Jurkat, Clone E6-1 (cell line): ENCODE measurements at regions not wholly inside any gene's neighbourhood (a gene's known extent, or its start where the extent isn't known, plus 50 kb on each side); places are given as distances from the start of the nearest gene placed in this dataset.

ENCODE experiments used
- DNase-seq: peaks from one replicate; pipeline ENCODE4 v3.0.0-alpha.2; 2011; ENCODE audit warnings: low read depth, low spot score
- H3K4me3 ChIP-seq: 2 replicates; pipeline ENCODE4 v1.5.1; 2011; ENCODE audit warnings: mild to moderate bottlenecking, low read length, control low read depth, moderate library complexity

DNA sequence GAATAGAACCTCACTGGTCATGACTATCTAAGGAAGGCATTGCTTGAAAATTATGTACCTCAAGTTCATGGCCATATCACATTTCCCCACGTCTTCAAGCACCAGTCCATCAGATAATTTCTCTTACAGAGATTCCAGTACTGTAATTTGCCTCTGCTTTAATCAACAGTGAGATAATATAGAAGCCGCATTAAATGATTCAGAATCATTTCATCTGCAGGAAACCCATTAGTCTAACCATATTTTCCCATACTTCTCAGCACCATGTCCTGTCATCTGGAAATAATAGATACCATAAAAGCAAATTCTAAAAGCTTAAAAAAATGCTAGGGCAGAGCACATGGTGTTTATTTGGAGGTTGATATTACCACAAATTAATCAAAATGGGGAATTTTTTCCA is 310.3 kb upstream of the SLIT2 start:
- no peak for DNase-seq
- no peak overlapping the region for H3K4me3 ChIP-seq

DNA sequence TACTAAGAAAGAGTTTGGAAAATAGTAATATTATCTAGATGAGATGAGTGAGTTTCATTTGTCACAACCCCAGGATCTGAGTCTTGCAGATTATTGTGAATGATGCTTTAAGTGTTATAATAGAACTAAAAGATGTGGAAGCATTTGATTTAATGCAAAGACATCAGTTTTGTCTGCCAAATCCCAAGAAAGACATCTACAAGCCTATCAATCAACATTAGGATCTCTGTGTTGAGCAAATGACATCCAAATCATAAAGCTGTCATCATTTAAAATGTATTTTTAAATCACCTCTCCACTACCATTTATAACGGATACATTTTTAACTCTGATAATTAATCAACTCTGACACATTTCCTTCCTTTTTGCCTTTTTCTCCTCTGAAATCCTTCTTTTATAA is 310.8 kb upstream of the SLIT2 start:
- no peak overlapping the region for H3K4me3 ChIP-seq
- no peak for DNase-seq

DNA sequence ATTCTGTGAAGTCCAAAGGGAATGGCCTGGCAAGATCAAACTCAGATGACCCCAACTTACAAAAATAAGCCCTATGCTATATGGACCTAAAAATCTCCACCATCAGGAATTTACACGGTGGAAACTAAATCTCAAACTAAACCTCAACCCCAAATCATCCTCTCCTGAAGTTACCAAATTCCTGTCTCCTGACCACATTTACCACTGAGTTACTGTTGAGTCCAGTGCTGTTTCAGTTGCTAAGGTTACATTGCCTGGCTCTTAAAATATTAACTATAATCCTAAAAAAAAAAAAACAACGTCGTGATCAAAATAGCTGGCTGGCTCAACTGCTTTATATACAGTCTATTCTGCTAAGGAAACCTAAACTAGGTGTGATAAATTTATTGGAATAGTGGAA is 315.2 kb upstream of the SLIT2 start:
- H3K4me3 ChIP-seq: no peak overlapping the region
- DNase-seq: no peak

DNA sequence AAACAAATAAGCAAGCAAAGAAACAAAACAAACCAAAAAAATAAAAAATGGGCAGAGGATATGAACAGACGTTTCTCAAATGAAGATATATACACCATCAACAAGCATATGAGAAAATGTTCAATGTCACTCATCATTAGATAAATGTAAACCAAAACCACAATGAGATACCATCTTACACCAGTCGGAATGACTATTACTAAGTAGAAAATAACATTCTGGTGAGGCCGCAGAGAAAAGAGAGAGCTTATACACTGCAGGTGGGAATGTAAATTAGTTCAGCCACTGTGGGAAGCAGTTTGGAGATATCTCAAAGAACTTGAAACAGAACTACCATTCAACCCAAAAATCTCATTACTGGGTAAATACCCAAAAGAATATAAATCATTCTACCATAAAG is 321.0 kb upstream of the SLIT2 start:
- peak; percentile 51 for DNase-seq
- H3K4me3 ChIP-seq: no peak overlapping the region

DNA sequence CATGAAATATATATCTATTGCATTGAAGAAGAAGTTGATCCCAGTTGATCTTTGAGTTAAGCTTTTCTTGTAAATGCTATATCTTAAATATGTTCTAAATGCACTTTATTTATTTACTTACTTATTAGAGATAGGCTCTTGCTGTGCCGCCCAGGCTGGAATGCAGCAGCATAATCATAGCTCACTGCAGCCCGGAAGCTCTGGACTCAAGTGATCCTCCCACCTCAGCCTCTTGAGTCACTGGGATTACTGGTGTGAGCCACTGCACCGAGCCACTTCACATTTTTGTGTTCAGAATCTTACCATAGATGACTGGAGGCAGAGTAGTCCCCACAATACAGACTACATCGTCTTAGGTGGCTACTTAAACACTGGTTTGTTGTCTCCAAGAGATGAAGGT is 324.3 kb upstream of the SLIT2 start:
- no peak overlapping the region for H3K4me3 ChIP-seq
- DNase-seq: no peak

DNA sequence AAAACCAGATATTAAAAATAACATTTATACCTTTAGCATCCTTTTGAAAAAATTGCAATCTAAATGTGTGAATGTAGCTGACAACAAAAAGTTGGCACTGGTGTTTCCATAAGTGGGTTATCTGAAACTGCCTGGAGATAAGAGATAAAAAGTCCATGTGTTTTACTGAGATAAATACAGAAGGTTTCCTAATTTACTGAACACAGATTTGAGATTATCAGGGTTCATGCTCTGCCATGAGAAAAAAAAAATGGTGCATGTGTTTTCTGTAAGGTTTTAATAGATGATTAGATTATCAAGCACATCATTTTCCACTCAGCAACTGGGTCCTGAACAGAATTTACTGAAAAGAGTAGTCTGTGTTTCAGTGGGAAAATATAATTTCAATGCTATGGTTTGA is 326.2 kb upstream of the SLIT2 start:
- no peak overlapping the region for H3K4me3 ChIP-seq
- no peak for DNase-seq

DNA sequence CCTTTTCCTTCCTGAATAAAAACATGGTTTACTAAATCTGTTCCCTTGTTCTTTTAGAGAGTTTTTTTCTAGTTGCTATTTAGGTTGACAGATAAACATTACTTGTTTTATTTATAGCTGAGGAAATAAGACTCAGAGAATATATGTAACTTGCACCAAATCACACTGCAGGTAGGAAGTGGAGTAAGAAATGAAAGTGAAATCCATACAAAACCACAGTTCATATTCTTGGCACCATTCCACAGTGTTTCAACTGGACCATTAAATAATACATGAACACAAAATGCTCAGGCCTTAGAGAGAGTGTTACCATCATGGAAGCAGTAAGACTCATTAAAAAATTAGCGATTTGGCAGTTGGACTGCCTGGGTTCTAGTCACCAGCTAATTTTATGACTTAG is 326.9 kb upstream of the SLIT2 start:
- DNase-seq: no peak
- no peak overlapping the region for H3K4me3 ChIP-seq

DNA sequence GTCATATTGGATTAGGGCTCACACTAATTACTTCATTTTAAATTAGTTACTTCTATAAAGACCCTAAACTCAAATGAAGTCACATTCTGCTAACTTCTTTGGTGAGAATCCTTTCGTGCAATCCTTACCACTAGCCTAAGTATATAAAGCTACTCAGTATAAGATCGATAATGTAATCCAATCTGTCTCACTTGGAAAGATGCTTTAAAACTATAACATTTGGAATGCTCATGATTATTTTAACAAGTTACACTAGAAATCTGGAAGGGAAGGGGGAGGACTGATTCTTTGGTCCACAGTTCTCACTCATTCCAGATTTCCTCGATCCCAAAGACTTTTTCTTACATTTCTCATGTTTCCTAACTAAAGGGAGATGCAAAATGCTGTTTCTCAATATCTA is 336.4 kb upstream of the SLIT2 start:
- DNase-seq: no peak
- H3K4me3 ChIP-seq: no peak overlapping the region

DNA sequence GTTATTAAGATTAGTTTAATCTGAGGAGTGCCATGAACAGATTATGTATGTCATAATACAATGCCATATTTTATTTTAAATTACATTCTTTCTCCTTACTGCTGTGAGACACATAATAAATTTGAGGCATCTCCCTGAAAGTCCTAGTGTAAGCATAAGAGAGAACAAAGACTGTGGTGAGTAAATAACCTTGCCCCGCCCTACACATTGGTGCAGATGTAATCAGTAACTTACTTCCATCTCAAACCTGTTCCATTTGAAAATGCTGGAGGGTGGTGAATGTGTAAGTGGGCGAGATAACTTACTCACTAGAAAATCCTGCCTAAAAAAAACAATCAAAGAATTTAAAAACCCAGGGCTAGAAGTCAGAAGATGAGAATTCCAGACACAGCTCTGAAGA is 338.1 kb upstream of the SLIT2 start:
- H3K4me3 ChIP-seq: no peak overlapping the region
- DNase-seq: no peak

DNA sequence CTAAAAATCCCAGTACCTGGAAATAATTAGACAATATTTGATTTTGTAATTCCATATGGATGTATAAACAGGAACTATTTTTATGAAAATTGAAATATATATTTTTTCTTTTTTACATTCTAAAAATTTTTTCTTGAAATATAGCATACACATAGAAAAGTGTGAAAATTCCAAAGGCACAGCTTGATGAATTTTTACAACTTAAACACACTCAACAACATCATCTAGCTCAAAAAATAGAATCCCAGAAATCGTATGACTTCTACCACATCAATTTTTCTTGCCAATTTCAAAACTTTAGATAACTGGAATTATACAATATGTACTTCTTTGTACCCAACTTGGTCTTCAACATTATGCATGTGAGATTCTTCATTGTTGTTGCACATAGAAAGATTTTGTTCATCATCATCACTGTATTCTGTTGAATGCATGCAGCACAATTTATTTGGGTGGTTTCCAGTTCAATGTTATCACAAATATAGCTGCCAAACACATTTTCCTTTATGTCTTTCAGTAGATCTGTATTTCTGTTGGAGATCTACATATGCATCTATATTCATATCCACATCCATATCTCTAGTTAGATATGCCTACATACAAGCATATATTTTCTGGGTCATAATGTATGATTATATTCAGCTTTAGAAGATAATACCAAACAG is 340.7 kb upstream of the SLIT2 start:
- no peak overlapping the region for H3K4me3 ChIP-seq
- DNase-seq: no peak

DNA sequence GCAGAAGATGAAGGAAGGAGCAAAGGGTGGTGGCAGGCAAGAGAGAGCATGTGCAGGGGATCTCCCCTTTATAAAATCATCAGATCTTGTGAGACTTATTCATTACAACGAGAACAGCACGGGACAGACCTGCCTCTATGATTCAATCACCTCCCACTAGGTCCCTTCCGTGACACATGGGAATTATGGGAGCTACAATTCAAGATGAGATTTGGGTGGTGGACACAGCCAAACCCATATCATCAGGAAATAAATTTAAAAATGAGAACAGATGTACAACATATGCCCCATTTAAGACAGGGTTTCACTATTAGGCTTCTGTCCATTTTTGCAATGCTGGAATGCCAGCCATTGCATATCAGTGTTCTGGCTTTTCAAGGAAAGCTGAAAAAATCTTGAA is 346.7 kb upstream of the SLIT2 start:
- H3K4me3 ChIP-seq: no peak overlapping the region
- no peak for DNase-seq

DNA sequence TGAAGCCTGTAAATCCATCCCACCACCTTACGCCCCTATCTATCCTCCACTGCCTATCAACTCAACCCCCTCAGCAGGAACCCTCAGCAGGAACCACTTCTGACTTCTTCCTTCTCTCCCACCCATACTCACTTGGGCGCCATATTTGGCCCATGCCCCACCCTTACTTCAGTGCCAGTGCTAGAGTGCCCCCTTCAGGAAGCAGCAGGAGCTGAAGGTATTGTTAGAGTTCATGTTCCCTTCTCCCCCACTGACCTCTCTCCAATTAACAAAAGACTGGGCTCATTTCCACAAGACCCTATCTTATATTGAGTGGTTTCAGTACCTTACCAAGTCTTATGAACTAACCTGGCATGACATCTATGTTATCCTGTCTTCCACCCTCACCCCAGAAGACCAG is 363.1 kb upstream of the SLIT2 start:
- DNase-seq: peak; percentile 4
- H3K4me3 ChIP-seq: no peak overlapping the region

DNA sequence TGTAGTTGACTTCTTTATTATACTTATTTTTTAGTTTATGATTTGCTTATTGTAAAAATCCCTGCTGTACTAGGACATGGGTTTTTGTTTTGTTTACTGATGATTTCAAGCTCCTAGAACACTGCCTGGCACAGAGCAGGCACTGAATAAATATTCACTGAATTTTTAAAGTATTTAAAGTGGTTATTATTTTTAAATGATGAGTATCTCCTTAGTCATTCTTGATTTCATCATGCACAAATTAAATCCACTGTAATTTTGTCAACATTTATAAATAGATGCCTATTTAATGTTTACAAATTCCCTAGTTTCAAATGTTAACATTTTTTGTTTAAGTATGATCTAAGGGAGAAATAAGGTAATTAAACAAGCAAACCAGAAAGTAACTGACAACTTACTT is 367.9 kb upstream of the SLIT2 start:
- no peak overlapping the region for H3K4me3 ChIP-seq
- DNase-seq: no peak

DNA sequence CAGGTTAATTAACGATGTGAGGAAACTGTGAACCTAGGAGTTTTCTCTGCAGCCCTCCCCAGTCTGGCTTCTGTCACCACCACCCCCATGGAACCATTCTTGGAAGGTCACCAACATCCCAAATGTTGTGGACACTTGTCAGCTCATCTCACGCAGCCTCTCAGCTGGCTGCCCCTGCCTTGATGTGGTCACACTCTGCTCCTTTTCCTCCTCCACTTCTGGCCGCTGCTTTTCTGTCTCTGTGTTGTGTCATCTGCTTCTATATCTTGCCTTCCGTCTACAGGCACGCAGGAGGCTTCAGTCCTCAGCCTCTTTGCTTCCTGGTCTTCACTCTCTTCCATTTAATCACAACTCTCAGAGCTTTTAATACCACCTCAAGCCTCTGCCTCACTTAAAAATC is 371.5 kb upstream of the SLIT2 start:
- no peak overlapping the region for H3K4me3 ChIP-seq
- no peak for DNase-seq

DNA sequence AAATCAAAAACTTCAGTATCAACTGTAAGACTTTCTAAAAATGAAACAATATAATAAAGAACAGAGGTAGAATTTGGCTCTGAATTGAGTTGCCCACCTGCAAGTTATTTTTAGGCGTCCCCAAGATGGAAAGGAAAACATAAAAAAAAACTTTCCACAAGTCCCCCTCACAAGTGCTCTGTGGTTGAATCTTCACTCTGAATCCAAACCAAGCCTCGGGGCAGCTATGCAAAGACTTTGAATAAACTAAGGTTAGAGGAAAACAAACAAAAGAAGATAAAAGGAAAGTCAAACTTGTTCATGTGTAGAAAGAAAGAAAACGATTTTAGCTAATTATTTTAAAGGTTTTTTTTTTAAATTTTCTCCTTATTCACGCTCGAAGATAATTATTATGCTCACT is 372.4 kb upstream of the SLIT2 start:
- DNase-seq: peak; percentile 23
- no peak overlapping the region for H3K4me3 ChIP-seq

DNA sequence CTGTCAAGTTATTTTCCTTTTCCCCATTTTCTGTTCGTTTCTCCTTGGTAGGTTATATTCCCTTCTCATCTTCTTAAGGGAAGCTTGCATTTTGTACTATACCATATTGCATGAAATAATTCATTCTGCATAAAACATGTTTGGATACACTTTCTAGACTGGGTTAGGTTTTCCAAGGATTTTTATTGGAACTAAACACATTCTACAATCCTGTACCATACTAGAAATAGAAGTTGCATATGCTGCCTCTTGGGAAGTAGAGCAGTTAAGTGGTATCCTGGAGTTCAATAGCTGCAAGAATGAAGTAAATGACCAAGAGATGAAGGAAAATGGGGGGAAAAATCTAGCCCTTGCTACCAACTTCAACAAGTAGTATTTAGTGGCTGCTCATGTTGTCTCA is 393.7 kb upstream of the SLIT2 start:
- no peak overlapping the region for H3K4me3 ChIP-seq
- DNase-seq: no peak

DNA sequence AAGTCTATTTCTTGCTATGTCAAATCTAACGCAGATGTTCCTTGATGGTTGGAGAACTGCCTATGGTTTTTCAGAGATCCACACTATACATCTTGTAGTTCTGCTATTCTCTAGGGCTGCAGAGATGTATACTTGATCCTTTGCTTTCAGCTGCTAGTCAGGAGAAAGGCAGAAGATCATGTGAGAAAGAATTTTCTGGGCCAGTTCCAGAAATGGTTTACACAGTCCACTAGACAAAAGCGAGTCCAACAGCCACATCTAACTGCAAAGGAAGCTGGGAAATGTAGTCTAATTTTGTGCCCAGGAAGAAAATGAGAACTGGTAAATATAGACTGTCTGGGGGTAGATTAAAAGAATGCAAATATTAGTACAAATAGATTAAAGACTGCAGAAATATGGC is 394.3 kb upstream of the SLIT2 start:
- DNase-seq: no peak

DNA sequence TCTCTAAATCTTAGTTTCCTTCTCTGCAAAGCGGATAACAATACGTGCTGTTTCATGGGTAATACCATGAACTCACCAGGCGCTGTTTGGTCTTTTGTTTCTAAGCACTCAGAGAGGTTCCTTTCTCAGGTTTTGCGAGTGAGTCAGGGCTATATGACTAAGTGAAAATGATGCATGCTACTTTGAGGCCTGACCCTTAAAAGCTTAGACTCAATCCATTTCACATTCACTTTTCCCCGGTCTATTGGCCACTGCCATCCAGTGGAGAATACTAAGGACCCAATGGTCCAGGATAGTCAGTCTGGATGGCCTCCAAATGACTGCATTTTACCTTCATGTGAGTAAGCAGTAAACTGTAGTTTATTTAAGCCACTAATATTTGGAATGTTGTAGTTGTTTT is 400.8 kb upstream of the SLIT2 start:
- no peak overlapping the region for H3K4me3 ChIP-seq
- DNase-seq: no peak

More for the DNA sequence above, 394.3 kb upstream of the SLIT2 start:
- no peak overlapping the region for H3K4me3 ChIP-seq

DNA sequence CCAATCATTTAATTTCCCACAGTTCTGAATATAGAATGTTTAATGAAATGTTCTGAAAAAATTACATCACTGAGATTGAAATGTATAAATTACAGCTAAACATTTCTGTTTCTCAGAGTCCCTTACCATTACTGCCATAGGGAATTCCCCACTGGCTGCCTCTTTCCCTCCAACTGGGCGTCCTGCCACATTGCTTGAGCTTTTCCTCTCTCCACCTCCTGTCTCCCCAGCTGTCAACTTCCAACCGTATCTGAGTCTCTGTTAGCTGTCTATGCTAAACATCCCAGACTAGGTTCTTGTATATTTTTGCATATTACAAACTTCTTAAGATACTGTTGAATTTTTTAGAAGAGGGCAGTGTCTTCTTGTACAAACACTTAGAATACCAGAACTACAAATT is 407.3 kb upstream of the SLIT2 start:
- no peak for DNase-seq
- no peak overlapping the region for H3K4me3 ChIP-seq

DNA sequence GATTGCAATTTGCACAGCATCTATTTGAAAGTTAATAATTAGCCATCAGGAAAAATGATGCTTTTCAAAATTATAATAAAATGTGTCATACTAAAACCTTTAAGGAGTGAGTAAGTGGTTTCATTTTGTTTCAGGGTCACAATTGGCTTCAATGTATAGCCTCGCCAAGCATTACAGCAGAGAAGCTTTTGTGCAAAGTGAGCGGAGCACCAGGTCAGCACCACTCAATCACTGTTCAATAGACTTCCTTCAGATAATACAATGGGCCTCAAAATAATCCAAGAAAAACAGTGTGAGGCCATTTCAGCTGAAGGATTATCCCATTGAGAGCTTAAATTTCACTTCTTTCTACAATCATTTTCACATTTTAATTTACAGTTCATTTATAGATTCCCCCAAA is 409.2 kb upstream of the SLIT2 start:
- H3K4me3 ChIP-seq: no peak overlapping the region
- no peak for DNase-seq

DNA sequence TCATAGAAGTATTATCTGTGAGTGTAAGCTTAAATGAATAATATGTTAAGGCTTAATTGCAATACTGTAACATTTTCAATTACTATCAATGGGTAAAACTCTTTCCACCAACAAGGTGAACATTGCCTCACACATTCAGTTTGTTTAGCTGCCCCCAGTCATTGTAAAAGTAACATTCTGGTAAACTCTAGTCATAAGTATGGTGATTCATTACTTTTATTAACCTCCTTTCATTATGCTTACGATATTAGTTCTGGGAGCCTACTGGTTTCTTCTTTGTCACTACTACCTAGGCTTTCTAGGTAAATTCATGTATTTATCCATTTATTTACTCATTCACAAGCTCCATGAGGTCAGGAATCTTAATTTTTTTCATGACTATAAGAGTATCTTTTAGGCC is 412.8 kb upstream of the SLIT2 start:
- DNase-seq: no peak
- no peak overlapping the region for H3K4me3 ChIP-seq

DNA sequence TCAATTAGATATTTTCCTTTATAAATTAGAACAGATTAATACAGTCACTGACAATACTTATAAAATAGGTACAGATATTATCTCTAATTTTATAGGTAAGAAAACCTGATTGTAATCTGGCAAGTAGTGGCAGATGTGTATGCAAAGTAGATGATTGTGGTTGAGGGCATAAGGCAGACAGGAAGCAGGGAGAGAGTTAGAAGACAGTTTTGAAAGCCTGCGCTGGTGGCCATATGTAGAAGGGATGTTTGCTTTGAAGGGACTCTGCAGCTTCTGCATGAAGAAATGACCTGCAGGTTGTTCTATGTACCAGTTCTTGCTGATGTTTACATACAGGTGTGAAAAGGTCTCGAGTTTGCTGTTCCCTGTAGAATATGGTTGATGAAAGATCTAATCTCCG is 416.3 kb upstream of the SLIT2 start:
- H3K4me3 ChIP-seq: no peak overlapping the region
- no peak for DNase-seq
